ACHN (cell line): ENCODE measurements at regions not wholly inside any gene's neighbourhood (a gene's known extent, or its start where the extent isn't known, plus 50 kb on each side); places are given as distances from the start of the nearest gene placed in this dataset.
"Not testable (repeated sequence)": the region's sequence is repeated elsewhere in the genome, so short reads cannot be mapped to it uniquely, and the experiment has no call there.

Experiments used
- DNase-seq: peaks from one replicate; pipeline ENCODE4 v3.0.0-alpha.2; 2015
- in situ Hi-C: cut with HindIII; loops from 2 replicates; pipeline ENCODE4 v1.10.0; 2017; ENCODE audit warnings: low sequenced_read_pairs, low pct_ligation_motif_present, low pct_unique_long_range_greater_than_20kb

GRCh38 chr3:195979877-195980276, 71.5 kb upstream of the TNK2 start:
- DNase-seq, in situ Hi-C loops: not testable (repeated sequence)

GRCh38 chr3:195978585-195978984, 70.2 kb upstream of the TNK2 start:
- in situ Hi-C loops, DNase-seq: not testable (repeated sequence)

DNA sequence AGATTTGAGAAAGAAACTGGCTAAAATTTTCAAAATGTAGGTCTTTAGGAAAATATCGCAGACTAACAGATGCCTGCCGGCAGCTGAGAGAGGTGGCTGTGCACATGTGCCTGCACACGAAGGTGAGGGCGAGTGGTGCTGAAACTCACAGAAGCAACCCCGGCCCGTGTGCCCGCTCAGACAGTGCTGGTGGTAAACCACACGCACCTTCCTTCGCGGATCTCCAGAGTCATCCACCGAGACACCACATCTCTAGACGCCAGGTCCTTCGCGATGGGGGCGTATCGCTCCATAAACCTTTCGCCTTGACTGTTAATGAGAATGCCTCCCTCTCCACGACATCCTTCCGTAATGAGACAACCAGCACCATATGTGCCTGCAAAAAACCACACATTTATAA, 68.5 kb upstream of the TNK2 start:
- DNase-seq, in situ Hi-C loops: not testable (repeated sequence)

- in situ Hi-C loops, DNase-seq: not testable (repeated sequence)
Measured at GRCh38 chr3:195974281-195974680, 65.9 kb upstream of the TNK2 start.

GRCh38 chr3:195970873-195971272, 62.5 kb upstream of the TNK2 start:
- in situ Hi-C loops, DNase-seq: not testable (repeated sequence)

DNA sequence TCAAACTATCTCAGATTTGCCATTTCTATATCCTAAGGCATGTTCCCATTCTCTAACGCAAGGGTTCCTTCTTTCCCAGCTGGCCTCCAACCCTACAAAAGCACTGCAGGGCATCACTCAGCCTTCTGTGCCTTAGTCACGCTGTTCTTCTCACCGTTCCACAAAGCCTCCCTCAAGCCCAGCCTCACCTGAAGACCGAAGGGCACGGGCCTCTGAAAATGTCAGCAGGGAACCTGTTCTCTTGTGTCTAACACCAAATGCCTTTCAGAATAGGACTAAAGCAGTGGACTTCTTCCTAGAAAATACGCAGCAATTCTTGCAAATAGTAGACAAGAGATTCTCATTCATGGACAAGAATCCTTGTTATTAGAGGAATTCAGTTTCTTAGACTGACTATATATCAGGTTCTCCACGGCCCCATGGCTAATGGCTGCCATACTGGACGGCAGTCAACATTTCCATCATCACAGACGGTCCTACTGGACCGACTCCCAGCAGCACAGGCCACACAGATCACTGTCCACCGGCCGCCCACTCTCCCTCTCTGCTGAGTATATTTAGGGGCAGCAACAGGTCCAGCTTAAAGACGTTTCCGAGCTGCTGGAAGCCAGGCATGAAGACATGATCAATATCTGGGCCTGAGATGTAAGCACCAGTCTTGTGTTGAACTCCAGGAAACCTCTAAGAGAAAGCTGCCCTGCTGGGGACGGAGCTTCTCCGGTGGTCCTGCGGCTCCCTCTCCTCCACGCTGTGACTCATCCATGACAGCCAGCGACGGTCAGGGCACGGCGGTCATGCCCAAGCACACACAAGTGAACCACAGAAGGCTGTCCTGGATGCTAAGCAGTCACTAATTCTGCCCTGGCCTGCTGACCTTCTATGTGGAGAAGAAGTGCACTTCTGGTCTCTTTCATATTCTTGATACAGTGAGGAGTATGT, 61.8 kb upstream of the TNK2 start:
- in situ Hi-C loops, DNase-seq: not testable (repeated sequence)

- in situ Hi-C loops, DNase-seq: not testable (repeated sequence)
Measured at GRCh38 chr3:195969341-195969740, 61.0 kb upstream of the TNK2 start.

GRCh38 chr3:195968104-195968503, 59.8 kb upstream of the TNK2 start:
- in situ Hi-C loops, DNase-seq: not testable (repeated sequence)

- in situ Hi-C loops, DNase-seq: not testable (repeated sequence)
Measured at GRCh38 chr3:195967387-195967720, 59.0 kb upstream of the TNK2 start.

DNA sequence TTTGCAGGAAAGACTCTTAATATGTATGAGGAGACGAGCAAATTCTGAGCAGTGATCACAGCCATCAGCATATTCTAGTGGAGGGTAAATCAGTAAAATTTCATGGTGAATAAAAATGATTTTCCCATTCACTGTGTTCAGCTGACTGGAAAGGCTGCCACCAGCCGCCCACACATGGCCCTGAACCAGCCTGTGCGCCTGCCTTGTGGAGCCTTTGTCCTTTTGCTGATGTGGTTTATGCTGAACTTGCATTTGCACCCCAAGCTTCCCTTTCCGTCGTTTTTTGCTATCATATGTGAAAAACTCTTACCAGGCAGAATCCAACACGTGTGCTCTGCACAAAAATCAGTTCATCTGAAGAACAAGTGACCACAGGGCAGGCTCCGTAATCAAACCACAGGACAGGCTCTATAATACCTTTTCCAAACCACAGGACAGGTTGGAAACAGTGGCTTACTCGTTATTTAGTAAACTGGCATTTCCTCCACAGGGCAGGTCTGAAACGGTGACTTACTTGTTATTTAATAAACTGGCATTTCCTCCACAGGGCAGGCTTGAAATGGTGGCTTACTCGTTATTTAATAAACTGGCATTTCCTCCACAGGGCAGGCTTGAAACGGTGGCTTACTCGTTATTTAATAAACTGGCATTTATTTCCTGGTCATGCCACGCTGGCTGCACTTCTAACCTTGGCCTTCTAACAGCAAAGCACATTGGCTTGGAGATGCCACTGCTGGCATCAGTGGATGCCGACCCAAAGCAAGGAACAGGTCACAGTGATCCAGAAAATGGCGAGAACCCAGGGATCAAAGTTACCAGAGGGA, 58.4 kb upstream of the TNK2 start:
- in situ Hi-C loops, DNase-seq: not testable (repeated sequence)

DNA sequence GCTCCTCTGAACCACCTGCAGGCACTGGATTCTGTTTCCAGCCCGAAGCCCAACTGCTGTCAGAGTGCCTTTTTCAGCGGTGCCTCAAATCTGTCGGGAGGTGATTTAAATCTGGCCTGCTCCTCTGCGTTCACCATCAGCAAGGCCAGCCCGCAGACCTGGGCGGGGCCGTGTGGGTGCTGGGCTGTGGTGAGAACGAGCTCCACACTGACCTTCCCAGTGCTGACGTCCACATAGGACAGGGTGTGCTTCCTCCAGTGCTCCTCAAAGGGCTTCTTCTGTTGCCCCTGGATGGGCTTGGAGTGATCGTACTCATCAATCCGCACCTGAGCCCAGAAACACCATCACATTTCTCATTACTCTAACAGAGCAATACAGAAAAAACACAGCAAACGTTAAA, 56.9 kb upstream of the TNK2 start:
- DNase-seq, in situ Hi-C loops: not testable (repeated sequence)

DNA sequence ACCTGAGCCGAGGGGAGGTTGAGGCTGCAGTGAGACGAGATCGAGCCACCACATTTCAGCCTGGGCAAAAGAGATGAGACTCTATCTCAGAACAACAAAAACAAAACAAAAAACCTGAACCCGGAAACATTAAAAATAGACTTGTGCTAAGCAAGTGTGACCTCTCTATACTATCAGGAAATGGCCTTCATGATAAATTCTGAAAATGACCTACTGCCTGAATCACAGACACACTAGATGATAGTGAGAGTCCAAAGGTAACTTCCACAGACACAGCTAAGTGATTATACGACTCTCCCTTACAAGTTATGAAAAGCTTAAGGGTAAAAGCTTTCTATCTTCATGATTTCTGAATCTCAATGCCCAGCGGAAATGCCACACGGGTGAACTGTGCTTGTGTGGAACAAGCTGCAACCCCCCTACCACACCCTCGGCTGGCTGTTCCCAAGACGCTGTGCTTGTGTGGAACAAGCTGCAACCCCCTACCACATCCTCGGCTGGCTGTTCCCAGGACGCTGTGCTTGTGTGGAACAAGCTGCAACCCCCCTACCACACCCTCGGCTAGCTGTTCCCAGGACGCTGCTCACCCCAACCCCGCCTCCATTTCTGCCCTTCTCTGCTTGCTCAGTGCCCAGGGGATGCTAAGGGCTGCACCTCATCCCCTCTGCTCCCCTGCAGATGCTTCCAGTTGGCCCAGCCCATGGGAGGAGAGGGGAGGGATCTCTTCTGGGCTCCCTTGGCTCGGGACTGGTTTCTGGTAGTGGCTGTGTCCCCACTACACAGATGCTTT, 56.2 kb upstream of the TNK2 start:
- DNase-seq, in situ Hi-C loops: not testable (repeated sequence)

DNA sequence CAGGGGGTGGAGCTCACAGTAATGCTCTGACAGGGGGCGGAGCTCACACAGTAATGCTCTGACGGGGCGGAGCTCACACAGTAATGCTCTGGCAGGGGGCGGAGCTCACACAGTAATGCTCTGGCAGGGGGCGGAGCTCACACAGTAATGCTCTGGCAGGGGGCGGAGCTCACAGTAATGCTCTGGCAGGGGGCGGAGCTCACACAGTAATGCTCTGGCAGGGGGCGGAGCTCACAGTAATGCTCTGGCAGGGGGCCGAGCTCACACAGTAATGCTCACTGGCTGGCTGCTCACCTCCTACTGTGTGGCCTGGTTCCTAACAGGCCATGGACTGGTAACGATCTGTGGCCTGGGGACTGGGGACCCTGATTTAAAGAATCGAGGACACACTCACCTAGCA, 53.9 kb upstream of the TNK2 start:
- in situ Hi-C loops, DNase-seq: not testable (repeated sequence)

DNA sequence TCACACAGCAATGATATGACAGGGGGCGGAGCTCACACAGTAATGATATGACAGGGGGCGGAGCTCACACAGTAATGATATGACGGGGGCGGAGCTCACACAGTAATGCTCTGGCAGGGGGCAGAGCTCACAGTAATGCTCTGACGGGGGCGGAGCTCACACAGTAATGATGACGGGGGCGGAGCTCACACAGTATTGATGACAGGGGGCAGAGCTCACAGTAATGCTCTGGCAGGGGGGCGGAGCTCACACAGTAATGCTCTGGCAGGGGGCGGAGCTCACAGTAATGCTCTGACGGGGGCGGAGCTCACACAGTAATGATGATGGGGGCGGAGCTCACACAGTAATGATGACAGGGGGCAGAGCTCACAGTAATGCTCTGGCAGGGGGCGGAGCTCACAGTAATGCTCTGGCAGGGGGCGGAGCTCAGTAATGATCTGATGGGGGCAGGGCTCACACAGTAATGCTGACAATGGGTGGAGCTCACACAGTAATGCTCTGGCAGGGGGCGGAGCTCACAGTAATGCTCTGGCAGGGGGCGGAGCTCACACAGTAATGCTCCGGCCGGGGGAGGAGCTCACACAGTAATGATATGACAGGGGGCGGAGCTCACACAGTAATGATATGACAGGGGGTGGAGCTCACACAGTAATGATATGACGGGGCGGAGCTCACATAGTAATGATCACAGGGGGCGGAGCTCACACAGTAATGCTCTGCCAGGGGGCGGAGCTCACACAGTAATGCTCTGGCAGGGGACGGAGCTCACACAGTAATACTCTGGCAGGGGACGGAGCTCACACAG, 52.8 kb upstream of the TNK2 start:
- in situ Hi-C loops = not testable (repeated sequence)
- DNase-seq = peak; percentile 5

- DNase-seq, in situ Hi-C loops: not testable (repeated sequence)
Measured at GRCh38 chr3:195960164-195960563, 51.8 kb upstream of the TNK2 start.

GRCh38 chr3:195959367-195960157, 51.2 kb upstream of the TNK2 start:
- in situ Hi-C loops, DNase-seq: not testable (repeated sequence)

GRCh38 chr3:195958736-195959135, 50.4 kb upstream of the TNK2 start:
- DNase-seq, in situ Hi-C loops: not testable (repeated sequence)
